A673 (cell line): ENCODE measurements at regions not wholly inside any gene's neighbourhood (a gene's known extent, or its start where the extent isn't known, plus 50 kb on each side); places are given as distances from the start of the nearest gene placed in this dataset.

ENCODE experiments used
- BruUV-seq: library from RNA; stranded (reverse); fragments of 400-500 nt; replicated peaks from 2 replicates; lab custom pipeline; 2021; lab: Mats Ljungman, UMichigan
- CTCF ChIA-PET: fragments of 300-600 bp; sonication (Branson Sonifier 250); formaldehyde crosslinking; loops from one replicate; lab custom pipeline; 2022; ENCODE audit warnings: antibody characterized with exemption; lab: Charles Lee
- POLR2A ChIA-PET: fragments of 300-600 bp; sonication (Branson Sonifier 250); formaldehyde crosslinking; loops from one replicate; lab custom pipeline; 2022; ENCODE audit warnings: antibody characterized with exemption; ENCODE audit not compliant: low non-redundant PET; lab: Charles Lee
- DNase-seq: peaks from one replicate; pipeline ENCODE4 v3.0.0-alpha.2; 2015; ENCODE audit warnings: low spot score
- H3K27ac ChIP-seq: fragments of 200-600 bp; sonication (generic); 2 replicates; pipeline ENCODE4 v1.5.1; 2016; ENCODE audit warnings: mixed run types, low read depth, mild to moderate bottlenecking, mixed read lengths, antibody characterized with exemption, low read length; ENCODE audit not compliant: poor library complexity, severe bottlenecking
- H3K27me3 ChIP-seq: fragments of 200-600 bp; sonication (generic); replicated peaks from 2 replicates; pipeline ENCODE4 v1.6.1; 2017; ENCODE audit warnings: mixed run types, low read depth, mild to moderate bottlenecking, mixed read lengths, antibody characterized with exemption, low read length; ENCODE audit not compliant: insufficient read depth, poor library complexity
- H3K36me3 ChIP-seq: fragments of 200-600 bp; sonication (generic); 2 replicates; pipeline ENCODE4 v1.6.1; 2016; ENCODE audit warnings: mixed run types, mild to moderate bottlenecking, mixed read lengths, antibody characterized with exemption, low read length; ENCODE audit not compliant: insufficient read depth, poor library complexity, severe bottlenecking
- H3K4me1 ChIP-seq: fragments of 200-600 bp; sonication (generic); 2 replicates; pipeline ENCODE4 v1.6.1; 2017; ENCODE audit warnings: mixed run types, mild to moderate bottlenecking, mixed read lengths, antibody characterized with exemption, low read length; ENCODE audit not compliant: insufficient read depth, poor library complexity, severe bottlenecking
- H3K4me3 ChIP-seq: fragments of 200-600 bp; sonication (generic); 2 replicates; pipeline ENCODE4 v1.5.1; 2016; ENCODE audit warnings: low read depth, mixed run types, mild to moderate bottlenecking, mixed read lengths, low read length; ENCODE audit not compliant: poor library complexity, severe bottlenecking
- H3K9me3 ChIP-seq: fragments of 200-600 bp; sonication (generic); 2 replicates; pipeline ENCODE4 v1.6.1; 2016; ENCODE audit warnings: mixed run types, low read depth, mild to moderate bottlenecking, mixed read lengths, antibody characterized with exemption, low read length; ENCODE audit not compliant: poor library complexity, severe bottlenecking
- CTCF ChIP-seq: fragments of 300-800, 200-600 bp; sonication (generic); conservative IDR thresholded peaks from 2 replicates; pipeline ENCODE4 v1.5.1; 2017; ENCODE audit warnings: low read depth, mild to moderate bottlenecking, antibody characterized with exemption, low read length, moderate library complexity, mixed read lengths
- EZH2 ChIP-seq: fragments of 200-600 bp; sonication (generic); IDR thresholded peaks from 2 replicates; pipeline ENCODE4 v1.6.1; 2017; ENCODE audit warnings: borderline replicate concordance, low read depth, mild to moderate bottlenecking, mixed read lengths, antibody characterized with exemption, low read length; ENCODE audit not compliant: poor library complexity, severe bottlenecking
- intact Hi-C: fragments of 100-400 bp; cut with micrococcal nuclease; formaldehyde crosslinking; loops from one replicate; pipeline ENCODE4 v1.10.0; 2022; ENCODE audit not compliant: unreplicated experiment

GRCh38 chr4:119794113-119794512, 165.5 kb upstream of the PDE5A start:
- no peaks in the 10 kb centered on the region for H3K36me3 ChIP-seq
- ChIA-PET CTCF (no interaction called here), POLR2A (no interaction called here)
- H3K27ac ChIP-seq: no peak overlapping the region
- H3K4me1 ChIP-seq: no peaks in the 10 kb centered on the region
- TF ChIP-seq EZH2 (no peak), CTCF (no peak)
- DNase-seq: no peak
- no peaks in the 10 kb centered on the region for H3K27me3 ChIP-seq
- BruUV-seq: no TSS peak
- no peak overlapping the region for H3K4me3 ChIP-seq
- intact Hi-C loops: no loop called here
- no peaks in the 10 kb centered on the region for H3K9me3 ChIP-seq

GRCh38 chr4:119788349-119789266, 160.0 kb upstream of the PDE5A start:
- TF ChIP-seq CTCF (no peak), EZH2 (no peak)
- CTCF ChIA-PET: no interaction called here
- H3K27me3 ChIP-seq: no peaks in the 10 kb centered on the region
- DNase-seq: no peak
- H3K36me3 ChIP-seq: no peaks in the 10 kb centered on the region
- H3K4me3 ChIP-seq: no peak overlapping the region
- BruUV-seq: no TSS peak
- no peaks in the 10 kb centered on the region for H3K9me3 ChIP-seq
- POLR2A ChIA-PET: no interaction called here
- H3K4me1 ChIP-seq: no peaks in the 10 kb centered on the region
- H3K27ac ChIP-seq: no peak overlapping the region
- intact Hi-C loops: no loop called here

- intact Hi-C loops: no loop called here
- no peak for DNase-seq
- ChIA-PET POLR2A (no interaction called here), CTCF (no interaction called here)
- no peaks in the 10 kb centered on the region for H3K36me3 ChIP-seq
- H3K27me3 ChIP-seq: no peaks in the 10 kb centered on the region
- no TSS peak for BruUV-seq
- H3K4me1 ChIP-seq: no peaks in the 10 kb centered on the region
- no peaks in the 10 kb centered on the region for H3K9me3 ChIP-seq
- no peak overlapping the region for H3K4me3 ChIP-seq
- TF ChIP-seq CTCF (no peak), EZH2 (no peak)
- H3K27ac ChIP-seq: no peak overlapping the region
Observed at GRCh38 chr4:119785963-119786362, 157.4 kb upstream of the PDE5A start.
